Stimulated activated CD4-positive, alpha-beta T cell treated with anti-CD3 and anti-CD28 coated beads, Interleukin-1b, Interleukin-23, amount 100 ng/mL, for 48 hours (primary cell): ENCODE measurements at regions not wholly inside any gene's neighbourhood (a gene's known extent, or its start where the extent isn't known, plus 50 kb on each side); places are given as distances from the start of the nearest gene placed in this dataset.
"Not testable (repeated sequence)": the region's sequence is repeated elsewhere in the genome, so short reads cannot be mapped to it uniquely, and the experiment has no call there.

Experiments
- DNase-seq: peaks from one replicate; pipeline ENCODE4 v3.0.0-alpha.2; 2020

DNA sequence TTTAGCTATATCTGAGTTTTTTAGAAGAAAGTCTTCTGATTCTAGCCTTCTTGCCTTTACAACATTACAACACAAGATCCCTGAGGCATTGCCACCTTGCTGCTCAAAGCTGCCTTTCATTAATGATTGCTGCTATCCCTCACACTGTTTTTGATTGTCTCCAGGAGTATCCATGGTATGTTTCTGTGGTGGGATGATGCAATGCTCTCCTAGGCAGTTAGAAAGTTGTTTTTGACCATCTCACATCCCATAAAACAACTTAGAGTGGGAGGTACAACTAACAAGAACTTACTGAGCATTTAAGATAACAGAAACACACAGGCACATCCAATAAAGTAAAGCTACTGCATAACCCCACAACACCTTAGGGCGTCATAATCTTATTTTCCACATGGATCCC is 1156.0 kb upstream of the LRRTM3 start:
- no peak for DNase-seq

DNA sequence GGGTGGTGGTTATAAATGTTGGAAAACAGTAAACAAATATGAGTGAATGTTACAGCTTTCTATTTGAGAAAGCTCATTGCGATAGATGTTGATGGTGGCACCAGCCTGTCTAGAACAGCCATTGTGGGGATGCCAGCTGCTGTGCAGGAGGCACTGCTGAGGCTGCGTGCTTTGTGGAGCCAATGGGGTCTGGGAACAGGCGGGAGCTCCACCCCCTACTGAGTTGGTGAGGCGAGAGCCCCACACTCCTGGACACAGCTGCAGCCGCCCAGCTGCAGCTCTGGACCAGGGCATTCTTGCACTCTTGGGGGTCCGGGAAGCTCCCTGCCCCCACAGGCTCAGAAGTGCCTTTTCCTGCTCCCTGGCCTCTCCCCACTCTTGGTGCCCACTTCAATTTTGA is 1147.1 kb upstream of the LRRTM3 start:
- DNase-seq, result no peak

DNA sequence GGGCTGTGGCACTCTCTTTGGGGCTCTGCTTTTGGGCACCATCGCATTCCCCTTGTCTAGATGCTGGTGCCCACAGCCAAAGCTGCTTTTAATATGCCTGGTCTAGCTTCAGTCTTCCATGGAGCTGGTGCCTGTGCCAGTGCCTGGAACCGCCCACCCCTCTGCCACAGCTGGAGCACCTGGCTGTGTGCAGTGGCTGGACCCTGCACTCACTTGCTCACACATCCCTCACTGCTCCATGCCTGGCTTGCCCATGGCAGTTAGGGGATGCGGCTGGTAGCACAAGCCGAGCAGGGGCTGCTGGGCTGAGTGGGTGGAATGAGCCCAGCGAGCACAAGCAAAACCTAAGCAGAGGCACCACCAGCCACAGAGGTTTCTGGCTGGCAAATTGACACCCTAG is 1145.9 kb upstream of the LRRTM3 start:
- no peak for DNase-seq

DNA sequence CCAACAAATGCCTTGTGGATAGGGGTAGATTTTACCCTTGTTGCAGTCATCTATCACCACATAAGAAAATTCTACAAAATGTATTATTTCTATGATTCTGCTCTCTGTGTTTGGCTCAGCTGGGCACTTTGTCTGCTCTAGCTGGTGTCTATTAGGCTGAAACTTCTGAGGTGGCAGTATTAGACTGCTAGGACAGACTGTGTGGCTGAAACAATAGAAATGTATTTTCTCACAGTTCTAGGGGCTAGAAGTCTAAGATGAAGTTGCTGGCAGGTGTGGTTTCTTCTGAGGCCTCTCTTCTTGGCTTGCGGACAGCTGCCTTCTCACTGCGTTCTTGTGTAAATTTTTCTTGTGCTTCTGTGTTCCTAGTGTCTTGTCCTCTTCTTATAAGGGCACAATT is 1139.6 kb upstream of the LRRTM3 start:
- no peak for DNase-seq

DNA sequence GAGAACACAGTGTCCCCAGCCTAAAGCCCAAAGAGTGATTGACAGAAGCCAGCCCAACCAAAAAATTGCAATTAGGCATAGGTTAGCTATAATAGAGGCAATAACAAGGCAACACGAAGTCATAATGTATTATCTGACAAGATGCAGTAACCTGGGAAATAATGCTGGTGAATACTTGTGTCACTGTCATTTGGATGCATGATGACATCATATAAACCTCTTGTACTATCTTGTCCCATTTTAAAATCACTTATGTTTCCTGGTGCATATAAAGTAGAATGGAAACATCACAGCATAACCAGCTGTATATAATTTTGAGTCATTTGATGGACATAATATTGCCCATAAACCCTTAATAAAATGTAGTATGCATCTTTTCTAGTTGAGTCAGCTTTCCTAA is 1138.3 kb upstream of the LRRTM3 start:
- DNase-seq, result no peak

DNA sequence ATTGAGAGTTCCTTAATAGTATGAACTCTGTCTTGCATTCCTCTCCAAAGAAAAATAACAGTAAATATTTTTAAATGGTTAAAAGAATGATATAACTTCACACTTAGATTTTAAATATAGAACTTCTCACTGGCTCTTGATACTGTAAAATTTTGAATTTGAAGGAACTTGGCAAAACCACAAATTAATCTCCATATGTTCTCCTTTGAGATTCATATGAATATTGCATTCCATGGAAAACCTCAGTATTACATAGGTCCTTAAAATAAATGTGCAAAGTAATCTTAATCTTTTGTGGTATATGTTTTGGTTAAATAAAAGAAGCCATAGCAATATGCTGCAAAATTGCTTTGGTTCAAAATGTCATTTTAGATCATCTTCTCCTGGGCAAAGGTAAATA is 1137.6 kb upstream of the LRRTM3 start:
- no peak for DNase-seq

DNA sequence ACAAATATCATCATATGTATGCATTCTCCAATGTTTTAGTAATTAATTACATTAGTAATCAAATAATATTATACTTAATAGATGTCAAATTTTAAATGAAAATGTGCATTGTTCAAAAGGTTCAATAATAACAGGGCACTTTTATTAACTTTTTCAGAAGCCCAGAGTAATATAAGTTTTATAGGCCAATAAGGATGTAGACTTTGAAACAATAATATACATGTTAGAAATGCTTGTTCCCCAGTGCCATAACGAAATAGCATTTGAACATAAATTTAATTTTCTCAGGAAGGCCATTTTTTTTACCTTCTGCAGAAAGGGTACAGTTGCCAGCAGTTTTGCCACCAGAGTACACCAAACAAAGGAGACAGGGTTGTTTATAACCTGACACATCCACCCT is 1133.9 kb upstream of the LRRTM3 start:
- DNase-seq, result no peak

DNA sequence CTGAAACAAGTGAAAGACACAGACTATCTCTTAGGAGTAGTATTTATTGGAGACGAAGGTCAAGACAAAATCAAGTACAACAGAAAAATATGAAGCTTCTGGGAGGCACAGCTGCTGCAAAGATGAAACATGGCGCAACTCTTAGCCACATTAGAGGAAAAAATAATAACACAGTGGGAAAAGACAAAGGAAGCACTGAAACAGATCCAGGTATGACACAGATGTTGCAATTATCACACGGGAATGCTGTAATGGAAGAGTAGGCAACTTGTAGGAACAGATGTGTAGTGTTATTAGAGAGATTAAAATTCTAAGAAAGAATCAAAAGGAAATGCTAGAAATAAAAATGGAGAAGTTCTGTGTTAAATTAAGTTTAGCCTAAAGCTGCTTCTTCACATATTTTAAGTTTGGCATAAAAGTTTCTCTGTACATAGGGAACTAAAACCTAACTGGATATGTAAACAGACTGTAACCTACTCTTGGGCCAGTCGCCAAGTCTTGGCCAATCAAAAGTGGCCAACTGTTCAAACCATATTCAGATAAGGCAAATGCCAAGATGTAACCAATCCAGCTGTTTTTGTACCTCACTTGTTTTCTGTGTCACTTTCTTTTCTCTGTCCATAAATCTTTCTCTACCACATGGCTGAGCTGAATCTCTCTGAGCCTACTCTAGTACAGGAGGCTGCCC is 1132.0 kb upstream of the LRRTM3 start:
- DNase-seq, result no peak

DNA sequence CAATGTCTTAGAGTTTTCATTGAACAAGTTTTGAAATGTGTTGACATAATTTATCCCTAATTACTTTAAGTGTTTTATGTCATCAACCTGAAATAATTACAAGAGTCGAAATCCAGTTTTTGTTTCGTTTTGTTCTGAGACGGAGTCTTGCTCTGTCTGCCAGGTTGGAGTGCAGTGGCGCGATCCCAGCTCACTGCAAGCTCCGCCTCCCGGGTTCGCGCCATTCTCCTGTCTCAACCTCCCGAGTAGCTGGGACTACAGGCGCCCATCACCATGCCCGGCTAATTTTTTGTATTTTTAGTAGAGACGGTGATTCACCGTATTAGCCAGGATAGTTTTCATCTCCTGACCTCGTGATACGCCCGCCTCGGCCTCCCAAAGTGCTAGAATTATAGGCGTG is 1131.0 kb upstream of the LRRTM3 start:
- not testable (repeated sequence) for DNase-seq

DNA sequence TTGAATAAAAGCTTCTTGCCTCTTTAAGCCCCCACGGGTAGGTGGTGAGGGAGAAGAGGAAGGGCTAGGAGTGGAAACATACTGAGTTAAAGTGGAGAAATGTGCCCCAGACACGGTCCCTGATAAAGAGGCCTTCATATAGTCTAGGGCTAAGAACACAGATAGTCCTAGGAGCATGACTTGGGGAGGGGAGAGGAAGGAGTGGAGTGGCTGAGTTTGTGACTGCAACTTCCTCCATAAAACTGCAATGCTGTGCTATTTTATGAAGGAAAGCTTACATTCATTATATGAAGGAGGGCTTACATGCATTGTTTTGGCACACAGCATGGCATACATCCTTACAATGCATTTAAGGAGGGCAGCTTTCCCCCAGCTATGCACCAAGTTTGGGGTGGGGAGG is 1129.4 kb upstream of the LRRTM3 start:
- no peak for DNase-seq

DNA sequence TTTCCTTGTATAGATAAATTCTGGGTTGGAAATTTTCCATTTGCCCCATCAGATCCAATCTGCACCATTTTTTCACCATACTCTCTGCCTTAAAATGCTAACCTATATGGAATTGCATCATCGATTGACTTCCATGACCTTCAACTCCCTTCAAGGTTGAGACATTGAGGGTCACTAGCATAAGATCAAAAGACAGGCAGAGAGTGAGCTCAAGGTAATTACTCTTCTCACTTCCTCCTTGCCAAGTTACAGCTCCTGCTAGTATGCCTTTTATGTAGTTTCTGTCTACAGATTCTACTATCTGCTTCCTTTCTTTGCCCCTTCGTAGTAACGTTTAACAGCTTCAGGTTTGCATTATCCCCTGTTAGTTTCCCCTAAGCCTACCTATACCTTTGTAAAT is 1127.7 kb upstream of the LRRTM3 start:
- DNase-seq, result no peak

DNA sequence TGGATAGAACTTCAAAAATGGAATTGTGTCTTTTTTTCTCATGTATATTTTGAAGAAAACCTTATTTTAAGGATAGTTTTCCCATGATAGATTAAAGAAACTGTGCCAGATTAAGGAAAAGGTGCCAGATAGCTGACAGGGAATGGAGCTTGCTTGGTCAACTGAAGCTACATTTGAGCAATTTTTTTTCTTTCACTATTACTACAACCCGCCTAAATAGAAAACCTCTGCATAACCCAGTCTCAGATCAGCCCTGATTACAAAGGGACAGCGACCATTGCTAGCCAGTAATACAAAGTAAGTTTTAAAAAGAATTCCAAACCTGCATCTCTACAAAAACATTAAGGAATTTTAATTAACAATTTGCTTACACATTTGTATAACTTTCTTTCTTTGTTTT is 1123.4 kb upstream of the LRRTM3 start:
- DNase-seq, result no peak

DNA sequence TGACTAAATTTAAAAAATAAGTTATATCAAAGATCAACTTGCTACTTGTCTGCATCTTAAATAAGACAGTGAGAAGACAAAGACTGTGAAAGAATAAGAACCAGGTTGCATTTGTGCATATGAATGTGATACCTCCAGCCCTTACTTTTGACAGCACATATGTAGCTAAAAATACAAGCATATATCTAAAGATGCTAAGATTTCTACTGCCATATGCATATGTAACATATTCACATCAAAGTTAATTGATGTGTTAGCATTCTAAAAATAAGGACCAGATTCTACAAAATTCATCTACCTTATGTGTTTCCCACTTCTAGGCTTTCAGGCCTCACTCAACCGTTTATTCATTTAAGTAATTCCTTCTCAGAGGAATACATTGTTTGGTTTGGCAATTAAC is 1120.3 kb upstream of the LRRTM3 start:
- DNase-seq, result no peak

DNA sequence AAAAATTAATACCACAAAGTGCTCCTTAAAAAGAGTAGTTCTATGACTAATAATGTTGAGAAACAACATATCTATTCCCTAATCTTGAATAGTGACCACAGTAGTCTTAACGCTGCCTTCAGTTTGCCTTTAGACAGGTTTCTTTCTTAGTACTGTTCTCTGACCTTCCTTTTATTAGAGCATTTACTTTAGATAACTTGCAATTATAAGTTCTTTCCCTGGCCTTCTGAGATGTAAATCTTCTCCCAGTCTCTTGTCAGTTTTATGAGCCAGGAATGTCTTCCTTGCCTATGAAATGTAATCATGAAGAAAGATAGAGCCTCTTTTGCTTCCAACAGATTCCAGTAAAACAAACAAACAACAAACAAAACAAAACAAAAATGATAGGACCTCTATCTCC is 1119.8 kb upstream of the LRRTM3 start:
- no peak for DNase-seq

DNA sequence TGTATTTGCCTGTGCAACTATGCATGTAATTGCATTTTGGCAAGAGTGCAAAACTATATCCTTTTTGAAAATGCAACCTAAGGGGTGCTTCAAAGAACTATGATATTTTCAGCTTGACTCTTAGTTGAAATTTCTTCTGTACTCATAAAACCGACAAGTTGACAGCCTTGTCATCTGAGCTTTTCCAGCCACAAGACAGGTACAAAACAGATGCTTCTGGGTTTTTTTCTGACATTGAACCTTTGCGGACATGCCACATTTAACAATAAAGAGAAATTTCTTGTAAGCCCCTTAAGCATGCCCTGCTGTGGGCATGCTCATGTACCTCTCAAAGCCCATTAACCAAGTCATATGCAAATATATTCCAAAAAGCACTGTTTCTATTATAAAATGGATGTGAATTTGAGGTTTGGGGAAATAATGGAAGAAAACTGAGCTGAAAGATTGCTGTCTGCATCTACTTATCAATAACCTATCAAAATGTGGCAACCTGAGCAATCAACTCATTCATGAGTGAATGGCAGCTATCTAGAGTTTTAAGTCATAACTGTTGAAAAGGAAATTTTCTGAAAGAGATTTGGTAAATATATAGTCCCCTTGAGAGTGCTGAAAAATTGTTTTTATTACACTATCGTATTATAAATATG is 1117.0 kb upstream of the LRRTM3 start:
- no peak for DNase-seq

DNA sequence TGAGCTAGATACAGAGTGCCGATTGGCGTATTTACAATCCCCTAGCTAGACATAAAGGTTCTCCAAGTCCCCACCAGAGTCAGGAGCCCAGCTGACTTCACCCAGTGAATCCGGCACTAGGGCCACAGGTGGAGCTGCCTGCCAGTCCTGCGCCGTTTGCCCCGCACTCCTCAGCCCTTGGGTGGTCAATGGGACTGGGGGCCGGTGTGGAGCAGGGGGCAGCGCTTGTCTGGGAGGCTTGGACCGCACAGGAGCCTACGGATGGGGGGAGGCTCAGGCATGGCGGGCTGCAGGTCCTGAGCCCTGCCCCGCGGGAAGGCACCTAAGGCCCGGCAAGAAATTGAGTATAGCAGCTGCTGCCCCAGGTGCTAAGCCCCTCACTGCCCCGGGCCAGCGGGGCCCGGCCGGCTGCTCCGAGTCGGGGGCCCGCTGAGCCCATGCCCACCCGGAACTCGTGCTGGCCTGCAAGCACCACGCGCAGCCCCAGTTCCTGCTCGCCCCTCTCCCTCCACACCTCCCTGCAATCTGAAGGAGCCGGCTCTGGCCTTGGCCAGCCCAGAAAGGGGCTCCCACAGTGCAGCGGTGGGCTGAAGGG is 1113.8 kb upstream of the LRRTM3 start:
- DNase-seq, result no peak

DNA sequence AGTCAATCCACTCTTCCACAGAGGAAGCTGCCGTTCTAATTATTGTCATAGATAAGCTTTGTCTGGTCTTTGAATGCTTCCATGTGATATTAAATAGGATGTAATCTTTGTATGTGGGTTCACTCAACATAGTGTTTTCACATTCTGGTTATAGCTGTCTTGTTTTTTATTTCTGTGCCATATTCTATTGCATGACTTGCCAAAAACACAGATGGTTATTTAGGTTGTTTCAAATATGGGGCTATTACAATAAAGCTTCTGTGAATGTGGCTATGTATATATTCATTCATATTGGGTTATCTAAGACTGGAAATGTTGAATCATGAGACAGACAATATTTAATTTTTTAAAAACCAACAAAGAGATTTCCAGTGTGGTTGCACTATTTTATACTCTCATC is 1109.3 kb upstream of the LRRTM3 start:
- DNase-seq, result no peak

DNA sequence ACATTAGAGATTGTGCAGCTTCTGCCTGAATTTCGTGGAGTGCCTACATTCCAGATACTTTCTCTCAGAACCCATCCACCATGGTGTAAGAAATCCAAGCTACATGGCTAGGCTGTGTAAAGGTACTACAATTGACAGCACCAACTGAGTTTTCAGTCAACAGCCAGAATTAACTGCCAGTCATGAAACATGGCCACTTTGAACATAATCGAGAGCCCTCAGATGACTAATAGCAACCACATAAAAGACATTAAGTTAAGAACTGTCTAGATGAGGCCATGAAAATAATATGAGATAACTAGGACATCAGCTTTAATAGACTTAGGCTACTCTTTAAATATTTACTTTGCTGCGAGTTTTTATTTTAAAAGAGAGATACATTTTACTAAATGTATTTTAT is 1106.8 kb upstream of the LRRTM3 start:
- DNase-seq, result no peak

DNA sequence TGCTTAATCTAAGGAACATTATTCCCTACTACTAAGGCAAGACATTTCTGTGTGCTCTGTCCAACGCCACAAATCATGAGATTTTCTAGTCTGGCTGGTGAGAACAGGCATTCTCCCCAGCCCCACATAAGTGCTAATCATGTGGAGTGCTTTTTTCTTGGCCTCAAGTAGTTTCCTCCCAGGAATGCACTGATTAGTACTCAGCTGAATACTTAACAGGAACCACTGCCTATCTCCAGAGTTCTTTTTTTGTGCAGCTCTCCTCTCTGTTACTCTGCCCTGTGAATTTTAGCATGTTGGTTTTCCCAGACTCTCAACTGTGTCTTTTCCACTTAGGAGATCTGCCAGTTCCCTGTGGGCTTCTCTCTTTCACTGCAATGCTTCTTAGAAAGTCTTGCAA is 1098.5 kb upstream of the LRRTM3 start:
- no peak for DNase-seq

DNA sequence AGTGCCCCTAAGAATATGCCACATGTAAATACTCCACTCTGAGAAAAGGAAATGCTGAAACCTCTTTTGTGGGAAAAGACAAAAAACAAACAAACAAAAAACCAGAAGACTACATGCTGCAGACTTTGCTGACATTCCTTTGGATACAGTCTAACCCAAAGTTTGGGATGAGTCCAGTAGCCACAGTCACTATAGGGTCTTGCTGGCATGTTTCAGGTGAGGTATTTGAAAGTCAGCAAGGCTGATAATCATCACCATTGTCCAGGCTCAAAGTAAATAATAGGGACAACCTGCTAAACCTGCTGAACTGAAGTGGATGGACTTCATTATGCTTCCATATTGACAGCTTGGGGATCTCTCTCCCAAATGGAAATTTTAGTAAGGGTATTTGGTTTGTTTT is 1087.0 kb upstream of the LRRTM3 start:
- DNase-seq, result no peak

DNA sequence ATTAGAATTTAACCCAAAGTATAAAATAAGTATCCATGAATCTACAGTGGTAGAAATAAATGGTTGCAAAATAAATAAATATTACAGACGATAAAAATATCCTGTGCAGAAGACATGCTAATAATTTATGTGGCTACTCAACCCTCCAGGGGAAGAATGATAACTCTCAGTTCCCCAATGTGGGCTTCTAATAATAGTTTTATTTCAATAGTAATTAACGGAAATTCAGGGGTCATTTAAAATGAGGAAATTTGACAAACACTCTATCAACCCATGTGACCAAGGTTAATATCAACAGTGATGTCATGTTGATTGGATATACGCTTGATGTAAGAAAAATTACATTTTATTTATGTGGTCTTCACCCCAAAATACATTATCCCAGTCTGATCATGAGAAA is 1082.6 kb upstream of the LRRTM3 start:
- DNase-seq, result no peak

DNA sequence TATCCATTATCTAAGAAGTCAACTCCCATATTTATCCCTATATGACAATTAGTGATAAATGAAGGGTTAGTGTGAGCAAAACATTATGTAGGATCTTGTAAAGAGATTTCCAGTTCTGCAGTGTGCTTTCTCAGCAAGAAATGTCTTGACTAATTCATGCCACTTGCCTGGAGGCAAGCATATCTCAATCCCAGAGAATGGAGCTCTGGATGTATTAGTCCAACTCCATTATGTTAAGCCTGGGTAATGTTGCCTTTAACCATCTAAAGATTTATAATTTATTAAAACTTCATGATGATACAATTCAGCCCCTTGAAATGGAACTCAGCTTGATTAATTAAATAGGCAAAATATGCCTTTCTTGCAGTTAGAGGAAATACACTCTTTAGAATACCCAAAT is 1079.9 kb upstream of the LRRTM3 start:
- no peak for DNase-seq

DNA sequence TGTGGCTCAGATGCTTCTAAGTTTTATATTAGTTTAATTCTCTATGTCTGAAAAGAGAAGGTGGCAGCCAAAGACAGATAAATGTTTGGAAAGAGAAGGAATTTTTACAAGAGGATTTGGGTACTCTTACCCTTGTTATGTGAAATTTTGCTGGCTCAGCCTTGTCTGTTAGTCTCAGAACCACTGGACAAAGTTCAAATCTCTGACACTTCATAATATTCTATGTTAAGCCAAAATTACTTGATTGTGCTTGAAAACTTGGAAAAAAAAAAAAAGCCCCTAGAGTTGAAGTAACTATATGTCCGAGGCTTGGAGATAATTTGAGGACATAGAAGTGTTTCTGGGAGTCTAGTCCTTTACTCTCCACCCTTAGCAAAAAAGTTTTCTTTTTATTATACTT is 1079.3 kb upstream of the LRRTM3 start:
- no peak for DNase-seq

DNA sequence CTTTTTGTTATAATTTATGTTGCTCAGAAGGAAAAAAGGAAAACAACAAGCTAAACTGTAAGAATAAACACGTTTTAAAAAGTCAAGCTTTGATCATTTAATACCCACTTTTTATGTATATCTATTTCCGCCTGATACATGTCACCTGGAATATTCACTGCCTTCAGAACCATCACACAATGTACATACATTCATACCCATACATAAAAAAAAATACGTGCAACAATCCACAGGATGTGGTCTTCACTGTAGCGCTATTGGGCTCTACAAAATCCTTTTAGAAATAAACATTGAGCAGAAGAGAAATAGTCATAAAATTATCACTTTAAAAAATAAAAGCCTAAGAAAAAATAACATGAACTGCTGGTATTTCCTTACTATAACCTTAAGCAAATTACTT is 1078.9 kb upstream of the LRRTM3 start:
- no peak for DNase-seq
